Vagina (tissue), 2 donors: ENCODE measurements at regions not wholly inside any gene's neighbourhood (a gene's known extent, or its start where the extent isn't known, plus 50 kb on each side); places are given as distances from the start of the nearest gene placed in this dataset.

Experiments
- POLR2A ChIP-seq, 2 donors: fragments of 450-650 bp; IDR thresholded peaks; one replicate each; pipeline ENCODE4 v1.6.1; 2017; ENCODE audit warnings: antibody characterized with exemption in 2 of 2, mild to moderate bottlenecking in 2 of 2, moderate library complexity in 2 of 2
- POLR2AphosphoS5 ChIP-seq, 2 donors: sonication (generic); formaldehyde crosslinking; IDR thresholded peaks; one replicate each; pipeline ENCODE4 v1.9.0; 2017; ENCODE audit warnings: antibody characterized with exemption in 2 of 2, mild to moderate bottlenecking in 2 of 2, low read depth in 1 of 2; ENCODE audit not compliant: insufficient read depth in 1 of 2

DNA sequence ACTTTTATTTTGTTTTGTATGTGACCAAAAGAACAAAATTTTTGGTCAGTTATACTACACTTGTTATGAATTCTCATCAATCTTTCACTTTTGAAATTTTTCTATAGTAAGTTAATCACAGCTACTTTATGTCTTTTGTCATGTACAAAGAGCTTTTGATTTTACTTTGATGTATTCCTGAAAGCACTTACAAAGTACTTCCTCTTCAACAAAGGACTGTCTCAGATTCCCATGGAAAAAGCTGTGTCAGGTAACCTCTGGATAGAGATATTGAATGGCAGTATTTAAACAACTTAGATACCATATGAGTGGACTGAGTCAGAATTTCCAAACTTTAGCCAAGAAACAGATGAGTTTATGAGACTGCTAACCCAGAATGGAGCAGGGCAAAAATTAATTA is 689.3 kb upstream of the ATXN8OS start:
- TF ChIP-seq POLR2AphosphoS5 (IDR thresholded peaks at IDR 0.05; ENCODE audit: insufficient read depth in 1 of 2, low read depth in 1 of 2) (no peak), POLR2A (IDR thresholded peaks at IDR 0.05) (no peak)
